ENCODE measurements at regions not wholly inside any gene's neighbourhood (a gene's known extent, or its start where the extent isn't known, plus 50 kb on each side); places are given as distances from the start of the nearest gene placed in this dataset.
"Not testable (repeated sequence)": the region's sequence is repeated elsewhere in the genome, so short reads cannot be mapped to it uniquely, and the experiment has no call there.

DNA sequence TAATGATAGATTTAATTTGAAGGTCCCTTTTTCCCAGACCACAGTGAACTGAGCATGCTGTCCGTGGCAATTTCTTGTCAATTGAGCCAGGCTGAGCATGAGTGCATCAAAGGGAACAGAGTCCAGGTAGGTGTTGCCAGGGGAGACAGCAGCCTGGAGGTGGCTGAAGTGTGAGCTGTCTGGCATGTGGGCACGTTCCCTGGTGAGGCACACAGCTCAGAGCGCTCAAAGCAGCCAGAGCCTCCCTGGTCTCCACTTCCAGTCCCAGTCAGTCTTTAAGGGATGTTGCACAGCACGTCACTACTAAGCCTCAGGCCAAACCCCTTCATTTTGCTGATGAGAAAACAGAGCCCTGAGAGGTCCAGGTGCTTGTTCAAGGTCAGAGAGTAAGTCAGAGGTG lies 251.4 kb downstream of the MATN1 start:
- H3K27ac Mint-ChIP-seq, result no peak overlapping the region
- H3K9me3 Mint-ChIP-seq, result no peaks in the 10 kb centered on the region
- H3K27me3 Mint-ChIP-seq, result peaks cover 1% of the 10 kb centered on the region
- H3K4me3 Mint-ChIP-seq, result no peak overlapping the region
- no peaks in the 10 kb centered on the region for H3K36me3 Mint-ChIP-seq
- no peaks in the 10 kb centered on the region for H3K4me1 Mint-ChIP-seq

DNA sequence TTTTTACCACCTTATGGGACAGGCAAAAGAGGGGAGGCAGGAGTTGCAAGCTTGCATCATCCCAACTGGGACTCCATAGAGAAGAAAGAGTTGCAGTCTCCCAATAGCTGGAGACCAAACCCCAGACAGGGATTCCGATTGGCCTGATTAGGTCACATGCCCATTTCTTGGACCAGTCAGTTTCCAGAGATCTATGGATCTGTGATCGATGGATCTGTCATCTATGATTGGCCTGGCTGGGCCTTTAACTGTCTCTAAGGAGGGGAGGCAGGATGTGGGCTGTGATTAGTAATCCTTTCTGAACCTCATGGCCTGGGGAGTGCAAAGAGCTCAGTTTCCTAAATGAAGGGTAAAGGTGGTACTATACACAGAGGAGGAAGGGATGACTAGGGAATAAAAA lies 252.1 kb downstream of the MATN1 start:
- H3K36me3 Mint-ChIP-seq, result no peaks in the 10 kb centered on the region
- H3K4me1 Mint-ChIP-seq, result no peaks in the 10 kb centered on the region
- H3K9me3 Mint-ChIP-seq, result no peaks in the 10 kb centered on the region
- no peak overlapping the region for H3K27ac Mint-ChIP-seq
- H3K4me3 Mint-ChIP-seq, result no peak overlapping the region
- H3K27me3 Mint-ChIP-seq, result peaks cover 1% of the 10 kb centered on the region

DNA sequence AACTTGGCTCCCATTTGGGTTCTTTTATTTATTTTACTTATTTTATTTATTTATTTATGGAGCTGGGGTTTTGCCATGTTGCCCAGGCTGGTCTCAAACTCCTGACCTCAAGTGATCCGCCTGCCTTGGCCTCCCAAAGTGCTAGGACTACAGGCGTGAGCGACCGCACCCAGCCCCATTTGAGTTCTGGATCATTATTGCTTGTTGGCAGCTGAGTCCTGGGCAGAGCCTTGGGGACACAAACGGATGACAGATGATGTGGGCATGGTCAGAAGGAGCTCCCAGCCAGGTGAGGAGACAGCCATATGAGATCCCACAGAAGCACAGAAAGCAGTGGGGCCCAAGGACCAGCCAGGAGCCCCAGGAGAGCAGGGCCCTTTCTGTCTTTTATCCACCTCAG lies 254.0 kb downstream of the MATN1 start:
- Mint-ChIP-seq H3K4me1 (no peaks in the 10 kb centered on the region), H3K4me3 (no peak overlapping the region), H3K36me3 (no peaks in the 10 kb centered on the region), H3K27ac (no peak overlapping the region), H3K27me3 (peaks cover 1% of the 10 kb centered on the region), H3K9me3 (no peaks in the 10 kb centered on the region)

DNA sequence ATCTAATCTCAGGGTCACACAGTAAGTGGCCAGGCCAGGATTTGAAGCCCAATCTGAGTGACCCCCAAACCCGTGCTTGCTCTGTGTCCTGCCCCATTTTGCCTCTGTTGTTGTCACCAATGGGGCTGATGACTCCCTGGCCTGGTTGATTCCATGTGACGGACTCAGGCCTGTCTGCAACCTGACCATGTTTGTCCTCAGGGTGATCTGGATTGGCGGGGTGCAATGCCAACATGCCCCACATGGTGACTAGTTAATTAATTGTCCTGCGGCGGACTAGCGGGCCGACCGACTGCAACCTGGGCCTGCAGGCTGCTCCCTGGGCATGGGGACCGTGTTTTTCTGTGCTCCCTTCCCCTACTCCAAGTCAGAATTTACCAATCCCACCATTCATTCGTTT lies 256.3 kb downstream of the MATN1 start:
- Mint-ChIP-seq H3K27me3 (no peaks in the 10 kb centered on the region), H3K4me3 (no peak overlapping the region), H3K4me1 (no peaks in the 10 kb centered on the region), H3K9me3 (no peaks in the 10 kb centered on the region), H3K27ac (no peak overlapping the region), H3K36me3 (no peaks in the 10 kb centered on the region)

DNA sequence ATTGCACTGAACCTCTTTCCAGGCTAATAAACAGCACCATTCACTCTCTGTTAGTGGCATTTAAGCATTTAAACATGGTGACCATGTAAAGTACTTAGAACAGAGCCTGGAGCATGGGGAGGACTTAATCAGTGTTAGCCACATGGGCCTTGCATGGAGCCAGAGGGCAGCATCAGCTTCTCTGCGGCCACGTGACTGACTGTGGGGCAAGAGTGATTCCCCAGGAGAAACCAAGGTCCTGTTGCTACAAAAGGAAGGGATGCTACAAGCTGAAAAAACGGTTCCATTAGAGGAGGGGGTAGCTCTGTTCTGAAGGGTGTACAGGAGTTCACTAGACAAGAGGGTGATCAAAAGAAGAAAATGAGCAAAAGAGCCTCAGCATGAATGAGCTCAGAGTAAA lies 256.8 kb downstream of the MATN1 start:
- H3K4me3 Mint-ChIP-seq, result no peak overlapping the region
- no peaks in the 10 kb centered on the region for H3K4me1 Mint-ChIP-seq
- no peaks in the 10 kb centered on the region for H3K9me3 Mint-ChIP-seq
- no peaks in the 10 kb centered on the region for H3K36me3 Mint-ChIP-seq
- no peaks in the 10 kb centered on the region for H3K27me3 Mint-ChIP-seq
- H3K27ac Mint-ChIP-seq, result no peak overlapping the region

DNA sequence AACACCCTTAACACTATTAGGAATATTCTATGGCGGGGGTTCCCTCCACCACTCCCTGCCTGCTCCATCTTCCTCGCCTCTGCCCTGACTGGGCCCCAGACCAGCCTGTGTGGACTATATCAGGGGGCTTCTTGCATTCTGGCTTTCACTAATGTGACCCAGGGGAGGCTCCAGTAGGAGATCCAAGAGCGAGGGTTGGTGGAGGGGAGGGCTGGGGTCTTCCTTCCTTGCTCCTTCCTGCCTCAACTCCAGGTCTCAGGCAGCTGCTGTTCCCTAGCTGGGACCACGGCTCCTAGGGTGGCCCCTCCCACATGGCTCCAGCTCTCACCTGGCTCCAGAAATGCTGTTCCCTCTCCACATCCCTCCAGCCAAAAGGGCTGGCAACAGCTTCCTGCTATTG lies 257.4 kb downstream of the MATN1 start:
- Mint-ChIP-seq H3K4me1 (no peaks in the 10 kb centered on the region), H3K27ac (no peak overlapping the region), H3K4me3 (no peak overlapping the region), H3K9me3 (no peaks in the 10 kb centered on the region), H3K36me3 (no peaks in the 10 kb centered on the region), H3K27me3 (peaks cover under 1% of the 10 kb centered on the region)

DNA sequence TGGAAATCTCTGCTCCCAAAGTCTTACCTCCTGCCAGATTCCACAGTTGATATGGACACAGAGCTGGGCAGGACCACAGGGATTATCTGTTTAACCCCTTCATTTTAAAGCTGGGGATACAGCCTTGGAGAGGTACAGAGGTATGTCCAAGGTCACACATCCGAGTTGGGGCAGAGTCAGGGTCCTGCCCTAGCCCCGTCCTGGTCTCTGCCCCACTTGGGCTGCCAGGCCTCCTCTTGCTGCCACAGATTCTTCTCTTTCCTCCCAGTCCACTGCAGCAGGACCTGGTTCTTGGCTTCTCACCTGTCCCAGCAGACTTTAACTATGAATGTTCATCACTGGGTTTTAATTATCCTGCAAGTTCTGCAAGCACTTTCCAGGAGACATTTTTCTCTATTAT lies 258.3 kb downstream of the MATN1 start:
- Mint-ChIP-seq H3K27ac (no peak overlapping the region), H3K27me3 (peaks cover 1% of the 10 kb centered on the region), H3K4me3 (no peak overlapping the region), H3K9me3 (no peaks in the 10 kb centered on the region), H3K36me3 (no peaks in the 10 kb centered on the region), H3K4me1 (no peaks in the 10 kb centered on the region)

DNA sequence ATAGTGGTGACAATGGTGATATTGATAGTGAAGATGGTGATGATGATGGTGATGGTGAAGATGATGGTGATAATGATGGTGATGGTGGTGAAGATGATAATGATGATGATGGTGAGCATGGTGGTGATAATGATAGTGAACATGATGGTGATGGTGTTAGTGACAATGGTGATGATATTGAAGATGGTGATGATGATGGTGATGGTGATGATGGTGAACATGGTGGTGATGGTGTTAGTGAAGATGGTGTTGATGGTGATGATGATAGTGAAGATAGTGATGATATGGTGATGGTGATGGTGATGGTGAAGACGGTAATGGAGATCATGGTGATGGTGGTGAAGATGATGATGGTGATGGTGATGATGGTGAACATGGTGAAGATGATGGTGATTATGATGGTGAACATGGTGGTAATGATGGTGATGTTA lies 259.2 kb downstream of the MATN1 start:
- Mint-ChIP-seq H3K4me1 (no peaks in the 10 kb centered on the region), H3K9me3 (no peaks in the 10 kb centered on the region), H3K27me3 (peaks cover 1% of the 10 kb centered on the region), H3K27ac (no peak overlapping the region), H3K4me3 (no peak overlapping the region), H3K36me3 (no peaks in the 10 kb centered on the region)

DNA sequence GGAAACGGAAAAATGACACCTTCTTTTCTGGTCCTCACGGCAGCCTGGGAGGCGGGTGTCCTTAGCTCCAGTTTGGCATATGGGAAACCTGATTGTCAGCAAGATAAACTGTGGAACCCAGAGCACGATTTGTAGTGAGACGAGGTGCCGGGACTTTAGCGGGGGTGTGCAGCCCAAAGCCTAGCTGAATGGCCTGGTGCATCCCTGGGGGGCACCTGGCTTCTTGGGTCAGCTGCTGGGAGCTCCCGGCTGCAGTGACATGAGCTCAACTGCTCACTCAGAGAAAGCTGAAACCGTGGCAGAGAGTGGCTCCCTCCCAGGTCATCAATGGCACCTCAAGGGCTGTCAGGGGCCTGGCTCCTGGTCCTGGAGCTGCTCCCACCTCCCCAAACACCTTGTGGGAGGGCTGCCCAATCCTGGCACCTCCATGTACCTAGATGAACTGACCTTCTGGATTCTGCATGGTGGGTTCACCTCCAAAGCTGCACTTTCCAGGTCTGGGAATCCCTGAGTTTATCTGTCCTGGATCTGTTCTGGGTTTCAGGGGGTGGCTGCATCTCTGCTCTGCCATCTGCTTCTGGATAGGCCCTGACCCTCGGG lies 260.5 kb downstream of the MATN1 start:
- H3K4me3 Mint-ChIP-seq, result no peak overlapping the region
- no peaks in the 10 kb centered on the region for H3K36me3 Mint-ChIP-seq
- H3K4me1 Mint-ChIP-seq, result no peaks in the 10 kb centered on the region
- H3K9me3 Mint-ChIP-seq, result no peaks in the 10 kb centered on the region
- no peak overlapping the region for H3K27ac Mint-ChIP-seq
- H3K27me3 Mint-ChIP-seq, result peaks cover 2% of the 10 kb centered on the region

DNA sequence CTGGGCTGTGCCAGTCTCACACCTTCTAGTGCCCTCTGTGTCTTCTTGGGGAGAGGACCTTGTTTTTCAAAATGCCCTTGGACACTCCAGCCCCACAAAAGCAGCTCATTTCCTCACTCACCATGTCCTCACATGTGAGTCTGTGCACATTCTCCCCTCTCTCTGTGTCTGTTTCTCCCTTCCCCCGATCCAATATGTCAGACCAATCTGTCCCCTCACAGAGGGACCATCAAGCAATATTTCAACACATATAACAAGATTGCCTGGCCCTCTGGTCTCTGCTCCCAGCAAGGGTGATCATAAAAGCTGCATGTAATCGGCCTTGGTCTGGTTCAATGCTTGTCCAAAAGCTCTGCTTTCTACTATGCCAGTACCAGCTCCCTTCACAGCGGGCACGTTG lies 261.2 kb downstream of the MATN1 start:
- no peaks in the 10 kb centered on the region for H3K9me3 Mint-ChIP-seq
- H3K36me3 Mint-ChIP-seq, result no peaks in the 10 kb centered on the region
- H3K27ac Mint-ChIP-seq, result no peak overlapping the region
- H3K4me1 Mint-ChIP-seq, result no peaks in the 10 kb centered on the region
- peaks cover 5% of the 10 kb centered on the region for H3K27me3 Mint-ChIP-seq
- no peak overlapping the region for H3K4me3 Mint-ChIP-seq

DNA sequence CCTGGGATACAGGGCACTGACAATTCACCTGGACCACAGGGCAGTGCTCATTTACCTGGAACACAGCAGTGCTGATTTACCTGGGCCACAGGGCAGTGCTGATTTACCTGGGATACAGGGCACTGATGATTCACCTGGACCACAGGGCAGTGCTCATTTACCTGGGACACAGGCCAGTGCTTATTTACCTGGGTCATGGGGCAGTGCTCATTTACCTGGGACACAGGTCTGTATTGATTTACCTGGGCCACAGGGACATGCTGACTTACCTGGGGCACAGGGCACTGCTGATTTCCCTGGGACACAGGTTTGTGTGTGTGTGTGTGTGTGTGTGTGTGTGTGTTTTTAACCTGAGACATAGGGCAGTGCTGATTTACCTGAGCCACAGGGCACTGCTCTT lies 261.7 kb downstream of the MATN1 start:
- Mint-ChIP-seq H3K4me3 (no peak overlapping the region), H3K27me3 (peaks cover 8% of the 10 kb centered on the region), H3K9me3 (no peaks in the 10 kb centered on the region), H3K36me3 (no peaks in the 10 kb centered on the region), H3K27ac (no peak overlapping the region), H3K4me1 (no peaks in the 10 kb centered on the region)

DNA sequence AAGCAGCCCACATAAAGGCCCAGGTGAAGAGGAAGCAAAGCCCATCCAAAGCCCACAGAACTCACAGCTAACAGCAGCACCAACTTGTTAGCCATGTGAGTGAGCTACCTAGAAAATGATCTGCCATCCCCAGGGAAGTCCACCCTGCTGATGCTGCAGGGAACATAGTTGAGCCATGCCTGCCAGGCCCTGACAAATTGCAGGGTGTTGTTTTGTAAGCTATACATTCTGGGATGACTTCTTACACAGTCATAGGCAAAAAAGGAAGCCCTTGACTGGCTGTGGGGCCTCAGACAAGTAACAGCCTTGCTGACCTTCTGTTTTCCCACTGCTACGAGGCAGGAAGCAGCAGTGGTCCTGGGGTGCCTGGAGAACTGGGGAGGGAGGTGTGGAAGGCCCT lies 262.7 kb downstream of the MATN1 start:
- Mint-ChIP-seq H3K36me3 (no peaks in the 10 kb centered on the region), H3K27ac (no peak overlapping the region), H3K27me3 (peaks cover 11% of the 10 kb centered on the region), H3K4me1 (no peaks in the 10 kb centered on the region), H3K4me3 (no peak overlapping the region), H3K9me3 (no peaks in the 10 kb centered on the region)

DNA sequence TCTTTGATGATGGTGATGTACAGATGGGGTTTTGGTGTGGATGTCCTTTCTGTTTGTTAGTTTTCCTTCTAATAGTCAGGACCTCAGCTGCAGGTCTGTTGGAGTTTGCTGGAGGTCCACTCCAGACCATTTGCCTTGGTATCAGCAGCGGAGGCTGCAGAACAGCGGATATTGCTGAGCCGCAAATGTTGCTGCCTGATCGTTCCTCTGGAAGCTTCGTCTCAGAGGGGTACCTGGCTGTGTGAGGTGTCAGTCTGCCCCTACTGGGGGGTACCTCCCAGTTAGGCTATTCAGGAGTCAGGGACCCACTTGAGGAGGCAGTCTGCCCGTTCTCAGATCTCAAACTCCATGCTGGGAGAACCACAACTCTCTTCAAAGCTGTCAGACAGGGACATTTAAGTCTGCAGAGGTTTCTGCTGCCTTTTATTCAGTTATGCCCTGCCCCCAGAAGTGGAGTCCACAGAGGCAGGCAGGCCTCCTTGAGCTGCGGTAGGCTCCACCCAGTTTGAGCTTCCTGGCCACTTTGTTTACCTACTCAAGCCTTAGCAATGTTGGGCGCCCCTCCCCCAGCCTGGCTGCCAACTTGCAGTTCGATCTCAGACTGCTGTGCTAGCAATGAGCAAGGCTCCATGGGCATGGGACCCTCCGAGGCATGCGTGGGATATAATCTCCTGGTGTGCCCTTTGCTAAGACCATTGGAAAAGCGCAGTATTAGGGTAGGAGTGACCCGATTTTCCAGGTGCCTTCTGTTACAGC lies 264.5 kb downstream of the MATN1 start:
- not testable (repeated sequence) for H3K9me3 Mint-ChIP-seq, H3K4me1 Mint-ChIP-seq, H3K4me3 Mint-ChIP-seq, H3K27ac Mint-ChIP-seq, H3K36me3 Mint-ChIP-seq
- H3K27me3 Mint-ChIP-seq, result peaks cover 11% of the 10 kb centered on the region

DNA sequence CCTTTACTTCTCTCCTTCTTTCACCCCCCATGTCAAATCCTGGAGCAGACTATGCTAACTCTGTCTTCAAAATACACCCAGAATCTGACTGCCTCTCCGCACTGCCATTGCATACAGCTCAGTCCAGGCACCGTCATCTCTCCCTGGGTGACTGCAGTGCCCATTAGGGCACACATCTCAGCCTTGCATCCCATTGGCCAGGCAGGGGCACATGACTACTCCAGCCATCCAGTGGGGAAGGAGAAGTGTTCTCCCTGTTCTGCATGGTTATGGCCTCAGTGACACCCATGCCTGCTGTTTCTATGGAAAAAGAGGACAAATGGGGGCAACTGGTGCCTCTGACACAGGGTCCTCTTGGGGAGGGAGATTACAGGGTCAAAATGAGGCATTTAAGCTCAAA lies 270.5 kb downstream of the MATN1 start:
- Mint-ChIP-seq H3K36me3 (no peaks in the 10 kb centered on the region), H3K27ac (no peak overlapping the region), H3K4me3 (no peak overlapping the region), H3K4me1 (no peaks in the 10 kb centered on the region), H3K9me3 (peaks cover 5% of the 10 kb centered on the region), H3K27me3 (peaks cover 10% of the 10 kb centered on the region)

DNA sequence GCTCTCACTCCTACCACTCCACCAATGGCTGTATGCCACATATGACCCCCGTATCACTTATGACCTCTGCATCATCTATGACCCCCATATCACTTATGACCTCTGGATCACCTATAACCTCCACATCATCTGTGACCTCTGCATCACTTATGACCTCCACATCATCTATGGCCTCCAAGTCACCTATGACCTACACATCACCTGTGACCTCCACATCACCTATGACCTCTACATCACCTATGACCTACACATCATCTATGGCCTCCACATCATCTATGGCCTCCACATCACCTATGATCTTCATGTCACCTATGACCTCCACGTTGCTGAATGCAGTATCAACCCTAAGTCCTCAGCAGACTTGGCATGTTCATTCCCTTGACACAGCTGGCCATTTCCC lies 271.2 kb downstream of the MATN1 start:
- peaks cover 10% of the 10 kb centered on the region for H3K27me3 Mint-ChIP-seq
- no peaks in the 10 kb centered on the region for H3K4me1 Mint-ChIP-seq
- H3K9me3 Mint-ChIP-seq, result peaks cover 5% of the 10 kb centered on the region
- H3K36me3 Mint-ChIP-seq, result no peaks in the 10 kb centered on the region
- no peak overlapping the region for H3K4me3 Mint-ChIP-seq
- no peak overlapping the region for H3K27ac Mint-ChIP-seq

DNA sequence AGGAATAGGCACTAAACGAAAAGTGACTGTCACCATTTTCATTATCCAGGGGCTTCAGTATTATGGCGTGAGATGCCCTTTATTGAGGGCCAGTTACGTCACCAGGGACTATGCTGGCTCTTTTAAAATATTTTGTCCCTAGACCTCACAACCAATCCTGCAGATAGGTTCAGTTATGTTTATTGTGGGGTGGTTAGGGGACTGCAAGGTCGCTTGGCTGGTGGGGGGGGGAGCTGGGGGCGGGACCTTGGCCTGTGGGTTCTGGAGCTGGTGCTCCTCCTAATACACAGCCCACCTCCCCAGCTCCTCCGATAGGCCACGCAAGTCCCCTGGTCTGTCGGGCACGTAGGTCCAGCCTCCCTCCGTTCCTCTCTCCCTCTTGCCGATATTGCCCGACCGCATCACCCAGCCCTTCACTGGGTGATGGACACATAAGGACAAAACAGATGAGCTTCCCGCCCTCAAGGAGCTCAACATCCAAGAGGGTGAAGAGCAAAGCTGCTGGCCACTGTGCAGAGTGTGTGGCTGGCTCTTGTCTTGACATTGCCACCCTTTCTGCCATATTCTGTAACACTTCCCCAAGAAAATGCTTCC lies 271.8 kb downstream of the MATN1 start:
- Mint-ChIP-seq H3K9me3 (peaks cover 5% of the 10 kb centered on the region), H3K4me1 (no peaks in the 10 kb centered on the region), H3K4me3 (no peak overlapping the region), H3K36me3 (no peaks in the 10 kb centered on the region), H3K27ac (no peak overlapping the region), H3K27me3 (peaks cover 7% of the 10 kb centered on the region)
